Psoas muscle (tissue), 7 donors: ENCODE measurements at regions not wholly inside any gene's neighbourhood (a gene's known extent, or its start where the extent isn't known, plus 50 kb on each side); places are given as distances from the start of the nearest gene placed in this dataset.

Experiments used
- ATAC-seq, 4 donors: fragments of 200-7000 bp; cut with Tn5 transposase; one replicate each; pipeline ENCODE4 v1.9.1; 2020; ENCODE audit warnings: moderate library complexity in 3 of 4, mild to moderate bottlenecking in 2 of 4
- DNase-seq, 2 donors: peaks; one replicate each; pipeline ENCODE4 v3.0.0-alpha.2; 2020
- H3K27ac ChIP-seq: fragments of 200-600 bp; one replicate; pipeline ENCODE4 v1.8.0; 2022
- H3K27me3 ChIP-seq, 3 donors: fragments of 200-600 bp in 1 of 3; one replicate each; pipeline versions ENCODE4 v1.6.1 to v1.8.0; 2013 to 2022; ENCODE audit warnings: low read length in 2 of 3, mild to moderate bottlenecking in 2 of 3, moderate library complexity in 1 of 3; ENCODE audit not compliant: insufficient read depth in 3 of 3
- H3K36me3 ChIP-seq, 2 donors: fragments of 200-600 bp in 1 of 2; one replicate each; pipeline versions ENCODE4 v1.6.1 to v1.8.0; 2013 to 2022; ENCODE audit warnings: low read depth in 1 of 2, mild to moderate bottlenecking in 1 of 2, moderate library complexity in 1 of 2; ENCODE audit not compliant: insufficient read depth in 1 of 2
- H3K4me1 ChIP-seq: fragments of 200-600 bp; one replicate; pipeline ENCODE4 v1.8.0; 2022
- H3K4me3 ChIP-seq: fragments of 200-600 bp; one replicate; pipeline ENCODE4 v1.8.0; 2022; ENCODE audit warnings: mild to moderate bottlenecking
- H3K9me3 ChIP-seq: fragments of 200-600 bp; one replicate; pipeline ENCODE4 v1.8.0; 2022
- CTCF ChIP-seq: fragments of 200-600 bp; IDR thresholded peaks from one replicate; pipeline ENCODE4 v1.8.0; 2022; ENCODE audit warnings: antibody characterized with exemption
- WGBS, 3 donors: extraction: QIAGEN DNeasy Blood & Tissue Kit; methylation state at CpG; one replicate each; pipeline versions ENCODE4 v1.1.6 to v1.1.7; 2013; 5-methylcytosine and 5-hydroxymethylcytosine counted together
- intact Hi-C, 2 donors: fragments of 100-400 bp; cut with DNase I; formaldehyde crosslinking; loops; one replicate each; pipeline versions ENCODE4 v1.11.0 to v1.14.2; 2022
- donor health status: healthy with polysubstance abuse.
- donor health status: DM: no; HTN: no; CAD: no; lungs with moderate emphysema.
- donor health status: Bipolar disorder and iron deficiency.
- donor health status: healthy.
- donor health status: DM: yes; HTN: yes; CAD: no.
- donor health status: DM: no; HTN: no; CAD: no.
- donor health status: DM: yes; HTN: yes; CAD: no.

- TF ChIP-seq CTCF, result no peak
- Histone ChIP-seq H3K4me3 (no peak overlapping the region), H3K27ac (no peak overlapping the region), H3K4me1 (peaks cover 13% of the 10 kb centered on the region), H3K27me3 (no peaks in the 10 kb centered on the region), H3K36me3 (no peaks in the 10 kb centered on the region), H3K9me3 (no peaks in the 10 kb centered on the region)
- WGBS, 3 donors, result 43 to 61% (median 54%) methylated on average over 24 to 25 of the region's 25 CpGs
- intact Hi-C loops, result no loop called here
- ATAC-seq (peak; percentile 62 to 82 (median 74)), DNase-seq (peak; percentile 81 to 84)
Observed at GRCh38 chr16:85395207-85395912, 217.8 kb upstream of the GSE1 start.

GRCh38 chr16:85395913-85396878 is 216.9 kb upstream of the GSE1 start:
- DNase-seq (peak in 1 of 2 donors; percentile 57), ATAC-seq (no peak)
- 60 to 67% (median 66%) methylated on average over 24 of the region's 24 CpGs for WGBS, 3 donors
- Histone ChIP-seq H3K4me3 (no peak overlapping the region), H3K9me3 (no peaks in the 10 kb centered on the region), H3K27ac (peak overlapping the region; percentile 46), H3K27me3 (no peaks in the 10 kb centered on the region), H3K4me1 (peaks cover 13% of the 10 kb centered on the region), H3K36me3 (no peaks in the 10 kb centered on the region)
- no peak for TF ChIP-seq CTCF
- intact Hi-C loops, result no loop called here

- Histone ChIP-seq H3K27me3 (no peaks in the 10 kb centered on the region), H3K9me3 (no peaks in the 10 kb centered on the region), H3K4me1 (peaks cover 13% of the 10 kb centered on the region), H3K4me3 (no peak overlapping the region), H3K36me3 (no peaks in the 10 kb centered on the region), H3K27ac (no peak overlapping the region)
- WGBS, 3 donors, result 90 to 93% (median 93%) methylated on average over 21 to 25 of the region's 25 CpGs
- no peak for TF ChIP-seq CTCF
- DNase-seq (peak; percentile 11 to 39), ATAC-seq (no peak)
- intact Hi-C loops, result no loop called here
Observed at GRCh38 chr16:85396879-85397871, 215.9 kb upstream of the GSE1 start.

GRCh38 chr16:85398050-85398451 is 215.1 kb upstream of the GSE1 start:
- WGBS, 3 donors, result 96 to 100% (median 98%) methylated on average over 8 of the region's 8 CpGs
- no peak for ATAC-seq
- intact Hi-C loops, result no loop called here
- Histone ChIP-seq H3K4me1 (peaks cover 13% of the 10 kb centered on the region), H3K36me3 (no peaks in the 10 kb centered on the region), H3K4me3 (no peak overlapping the region), H3K9me3 (no peaks in the 10 kb centered on the region), H3K27me3 (no peaks in the 10 kb centered on the region), H3K27ac (no peak overlapping the region)
- TF ChIP-seq CTCF, result no peak
- peak in 1 of 2 donors; percentile 41 for DNase-seq
